ENCODE measurements at regions not wholly inside any gene's neighbourhood (a gene's known extent, or its start where the extent isn't known, plus 50 kb on each side); places are given as distances from the start of the nearest gene placed in this dataset.

GRCh38 chr3:184450547-184450946 is 70.7 kb downstream of the CHRD start:
- Histone ChIP-seq H3K4me1 (peaks cover 18% of the 10 kb centered on the region), H3K36me3 (ENCODE audit: control insufficient read depth, insufficient read depth, low read length) (no peaks in the 10 kb centered on the region), H3K4me3 (ENCODE audit: low read depth, low read length) (no peak overlapping the region), H3K9me3 (no peaks in the 10 kb centered on the region), H3K27me3 (replicated peaks; ENCODE audit: control insufficient read depth, insufficient read depth, low read length) (no peaks in the 10 kb centered on the region)
- no TSS peak for BruUV-seq (replicated peaks)
- no peaks in the 10 kb centered on the region for H3K4me1 Mint-ChIP-seq (ENCODE audit: low read depth, unreplicated experiment)
- DNase-seq: no peak
- CTCF ChIA-PET: no interaction called here
- intact Hi-C loops (cut with micrococcal nuclease; ENCODE audit: unreplicated experiment): no loop called here
- H3K4me3 Mint-ChIP-seq (ENCODE audit: unreplicated experiment): no peak overlapping the region
- no peaks in the 10 kb centered on the region for H3K9me3 Mint-ChIP-seq (ENCODE audit: unreplicated experiment)
- H3K27me3 Mint-ChIP-seq (ENCODE audit: insufficient read depth, unreplicated experiment): no peaks in the 10 kb centered on the region
- POLR2A ChIA-PET: no interaction called here
- no peaks in the 10 kb centered on the region for H3K36me3 Mint-ChIP-seq (ENCODE audit: insufficient read depth, unreplicated experiment)
- no peak overlapping the region for H3K27ac Mint-ChIP-seq (ENCODE audit: unreplicated experiment)
- no peak for TF ChIP-seq CTCF (IDR thresholded peaks at IDR 0.05; ENCODE audit: insufficient read depth in 1 of 2, low read depth in 1 of 2, low read length in 1 of 2, severe bottlenecking in 1 of 2, unreplicated experiment in 1 of 2)

GRCh38 chr3:184453296-184453695 is 73.4 kb downstream of the CHRD start:
- no peak for TF ChIP-seq CTCF (IDR thresholded peaks at IDR 0.05; ENCODE audit: insufficient read depth in 1 of 2, low read depth in 1 of 2, low read length in 1 of 2, severe bottlenecking in 1 of 2, unreplicated experiment in 1 of 2)
- H3K36me3 ChIP-seq (ENCODE audit: control insufficient read depth, insufficient read depth, low read length): no peaks in the 10 kb centered on the region
- no peaks in the 10 kb centered on the region for H3K27me3 ChIP-seq (replicated peaks; ENCODE audit: control insufficient read depth, insufficient read depth, low read length)
- BruUV-seq (replicated peaks): no TSS peak
- no peak overlapping the region for H3K4me3 ChIP-seq (ENCODE audit: low read depth, low read length)
- H3K4me3 Mint-ChIP-seq (ENCODE audit: unreplicated experiment): no peak overlapping the region
- POLR2A ChIA-PET: no interaction called here
- no peaks in the 10 kb centered on the region for H3K4me1 Mint-ChIP-seq (ENCODE audit: low read depth, unreplicated experiment)
- intact Hi-C loops (cut with micrococcal nuclease; ENCODE audit: unreplicated experiment): no loop called here
- H3K9me3 Mint-ChIP-seq (ENCODE audit: unreplicated experiment): no peaks in the 10 kb centered on the region
- no peak for DNase-seq
- no peaks in the 10 kb centered on the region for H3K27me3 Mint-ChIP-seq (ENCODE audit: insufficient read depth, unreplicated experiment)
- no peaks in the 10 kb centered on the region for H3K36me3 Mint-ChIP-seq (ENCODE audit: insufficient read depth, unreplicated experiment)
- peaks cover 18% of the 10 kb centered on the region for H3K4me1 ChIP-seq
- no peaks in the 10 kb centered on the region for H3K9me3 ChIP-seq
- H3K27ac Mint-ChIP-seq (ENCODE audit: unreplicated experiment): peak overlapping the region; percentile 26
- CTCF ChIA-PET: no interaction called here

- H3K4me1 Mint-ChIP-seq (ENCODE audit: low read depth, unreplicated experiment): no peaks in the 10 kb centered on the region
- no peak for TF ChIP-seq CTCF (IDR thresholded peaks at IDR 0.05; ENCODE audit: insufficient read depth in 1 of 2, low read depth in 1 of 2, low read length in 1 of 2, severe bottlenecking in 1 of 2, unreplicated experiment in 1 of 2)
- CTCF ChIA-PET: no interaction called here
- H3K4me3 Mint-ChIP-seq (ENCODE audit: unreplicated experiment): no peak overlapping the region
- peaks cover 8% of the 10 kb centered on the region for H3K9me3 Mint-ChIP-seq (ENCODE audit: unreplicated experiment)
- no peaks in the 10 kb centered on the region for H3K36me3 Mint-ChIP-seq (ENCODE audit: insufficient read depth, unreplicated experiment)
- intact Hi-C loops (cut with micrococcal nuclease; ENCODE audit: unreplicated experiment): no loop called here
- DNase-seq: no peak
- no peaks in the 10 kb centered on the region for H3K27me3 Mint-ChIP-seq (ENCODE audit: insufficient read depth, unreplicated experiment)
- Histone ChIP-seq H3K9me3 (no peaks in the 10 kb centered on the region), H3K27me3 (replicated peaks; ENCODE audit: control insufficient read depth, insufficient read depth, low read length) (no peaks in the 10 kb centered on the region), H3K36me3 (ENCODE audit: control insufficient read depth, insufficient read depth, low read length) (no peaks in the 10 kb centered on the region), H3K4me1 (peaks cover 11% of the 10 kb centered on the region), H3K4me3 (ENCODE audit: low read depth, low read length) (no peak overlapping the region)
- BruUV-seq (replicated peaks): no TSS peak
- no peak overlapping the region for H3K27ac Mint-ChIP-seq (ENCODE audit: unreplicated experiment)
- POLR2A ChIA-PET: no interaction called here
Measured at GRCh38 chr3:184455991-184456390, 76.1 kb downstream of the CHRD start.

All from Caco-2 (cell line).